ENCODE measurements at regions not wholly inside any gene's neighbourhood (a gene's known extent, or its start where the extent isn't known, plus 50 kb on each side); places are given as distances from the start of the nearest gene placed in this dataset.

DNA sequence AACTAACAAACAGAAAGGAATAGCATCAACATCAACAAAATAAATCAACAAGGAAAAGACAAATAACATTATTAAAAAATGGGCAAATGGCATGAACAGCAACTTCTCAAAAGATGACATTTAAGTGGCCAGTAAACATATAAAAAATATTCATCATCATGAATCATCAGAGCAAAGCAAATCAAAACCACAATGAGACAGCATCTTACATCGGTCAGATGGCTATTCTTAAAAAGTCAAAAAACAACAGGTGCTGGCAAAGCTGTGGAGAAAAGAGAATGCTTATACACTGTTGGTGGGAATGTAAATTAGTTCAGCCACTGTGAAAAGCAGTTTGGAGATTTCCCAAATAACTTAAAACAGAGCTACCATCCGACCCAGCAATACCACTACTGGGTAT is 327.1 kb downstream of the CMPK2 start:
- TF ChIP-seq, protein P1, sequence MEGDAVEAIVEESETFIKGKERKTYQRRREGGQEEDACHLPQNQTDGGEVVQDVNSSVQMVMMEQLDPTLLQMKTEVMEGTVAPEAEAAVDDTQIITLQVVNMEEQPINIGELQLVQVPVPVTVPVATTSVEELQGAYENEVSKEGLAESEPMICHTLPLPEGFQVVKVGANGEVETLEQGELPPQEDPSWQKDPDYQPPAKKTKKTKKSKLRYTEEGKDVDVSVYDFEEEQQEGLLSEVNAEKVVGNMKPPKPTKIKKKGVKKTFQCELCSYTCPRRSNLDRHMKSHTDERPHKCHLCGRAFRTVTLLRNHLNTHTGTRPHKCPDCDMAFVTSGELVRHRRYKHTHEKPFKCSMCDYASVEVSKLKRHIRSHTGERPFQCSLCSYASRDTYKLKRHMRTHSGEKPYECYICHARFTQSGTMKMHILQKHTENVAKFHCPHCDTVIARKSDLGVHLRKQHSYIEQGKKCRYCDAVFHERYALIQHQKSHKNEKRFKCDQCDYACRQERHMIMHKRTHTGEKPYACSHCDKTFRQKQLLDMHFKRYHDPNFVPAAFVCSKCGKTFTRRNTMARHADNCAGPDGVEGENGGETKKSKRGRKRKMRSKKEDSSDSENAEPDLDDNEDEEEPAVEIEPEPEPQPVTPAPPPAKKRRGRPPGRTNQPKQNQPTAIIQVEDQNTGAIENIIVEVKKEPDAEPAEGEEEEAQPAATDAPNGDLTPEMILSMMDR (IDR thresholded peaks at IDR 0.05; ENCODE audit: borderline replicate concordance, extremely low read depth, low read length, poor library complexity, severe bottlenecking), result no peak
- no peak for TF ChIP-seq EZH2 (IDR thresholded peaks at IDR 0.05; ENCODE audit: borderline replicate concordance, low read depth, low read length, severe bottlenecking)
